Colonic mucosa (tissue), 4 donors: ENCODE measurements at regions not wholly inside any gene's neighbourhood (a gene's known extent, or its start where the extent isn't known, plus 50 kb on each side); places are given as distances from the start of the nearest gene placed in this dataset.
A peak's percentile ranks its signal among the peaks of the same experiment; 100 is the strongest.
"Not testable (repeated sequence)": the region's sequence is repeated elsewhere in the genome, so short reads cannot be mapped to it uniquely, and the experiment has no call there.

Experiments
- DNase-seq: peaks from one replicate; pipeline ENCODE4 v3.0.0-alpha.2; 2020
- H3K27ac ChIP-seq: fragments of 200-600 bp; one replicate; pipeline ENCODE4 v1.8.0; 2021
- H3K27me3 ChIP-seq: fragments of 200-600 bp; one replicate; pipeline ENCODE4 v1.8.0; 2021
- H3K36me3 ChIP-seq: fragments of 200-600 bp; one replicate; pipeline ENCODE4 v1.8.0; 2021
- H3K4me1 ChIP-seq: fragments of 200-600 bp; one replicate; pipeline ENCODE4 v1.8.0; 2021; ENCODE audit warnings: mild to moderate bottlenecking
- H3K4me3 ChIP-seq: fragments of 200-600 bp; one replicate; pipeline ENCODE4 v1.8.0; 2021
- H3K9ac ChIP-seq, 2 donors: one replicate each; pipeline ENCODE4 v1.7.0; 2013; ENCODE audit warnings: control low read depth in 2 of 2, low read depth in 2 of 2, low read length in 2 of 2
- H3K9me3 ChIP-seq: fragments of 200-600 bp; one replicate; pipeline ENCODE4 v1.8.0; 2021
- intact Hi-C: fragments of 100-400 bp; cut with DNase I; formaldehyde crosslinking; loops from one replicate; pipeline ENCODE4 v1.14.1; 2022
- TF ChIP-seq, protein P1 (sequence below): fragments of 200-600 bp; IDR thresholded peaks from one replicate; pipeline ENCODE4 v1.8.0; 2022; ENCODE audit warnings: antibody characterized with exemption, mild to moderate bottlenecking
- donor health status: healthy.
- donor health status: DM: no; HTN: no; CAD: no.
- donor health status: DM: no; HTN: no; CAD: no.

DNA sequence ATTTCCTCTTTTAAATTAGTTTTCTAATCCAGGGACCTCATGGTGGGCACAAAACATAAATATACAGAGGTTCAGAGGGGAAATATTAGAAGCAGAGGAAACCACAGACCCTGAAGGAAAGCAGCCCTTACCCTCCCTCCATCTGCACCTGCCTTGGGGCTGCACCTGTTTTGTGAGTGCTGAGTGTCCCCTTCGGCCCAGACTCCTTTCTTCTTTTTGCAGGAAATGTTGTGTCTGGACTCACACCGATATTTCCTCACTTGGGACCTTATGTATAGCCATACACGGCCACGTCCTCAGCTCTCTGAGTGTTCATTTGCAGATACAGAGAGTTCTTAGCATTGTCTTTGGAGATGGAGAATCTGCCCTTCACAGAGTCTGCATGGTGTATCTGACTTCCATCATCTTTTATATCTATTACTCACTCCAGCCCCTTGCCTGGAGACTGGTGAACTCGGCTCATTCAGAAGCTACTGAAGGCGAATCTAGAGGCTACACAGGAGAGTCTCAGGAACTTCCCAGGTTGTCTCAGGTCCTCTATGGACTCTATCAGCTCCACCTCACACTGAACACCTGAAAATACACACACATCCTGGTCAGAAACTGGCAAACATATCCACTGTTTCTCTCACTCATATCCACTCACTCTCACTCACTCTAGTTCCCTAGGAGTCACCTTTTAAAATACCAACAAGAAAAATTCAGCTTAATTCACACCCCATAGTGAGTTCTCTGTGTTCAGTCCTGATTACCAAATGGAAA is 829.7 kb downstream of the TMEM121 start:
- DNase-seq, H3K9ac ChIP-seq, H3K9me3 ChIP-seq, intact Hi-C loops, H3K27me3 ChIP-seq, H3K4me3 ChIP-seq, H3K27ac ChIP-seq, H3K4me1 ChIP-seq, H3K36me3 ChIP-seq: not testable (repeated sequence)

- H3K9me3 ChIP-seq, DNase-seq, H3K36me3 ChIP-seq, H3K9ac ChIP-seq, H3K4me3 ChIP-seq, H3K27me3 ChIP-seq, intact Hi-C loops, H3K4me1 ChIP-seq, H3K27ac ChIP-seq: not testable (repeated sequence)
These were observed 830.2 kb downstream of the TMEM121 start for GRCh38 chr14:106356643-106356930.

GRCh38 chr14:106359157-106359887 is 832.9 kb downstream of the TMEM121 start:
- H3K9ac ChIP-seq, H3K4me1 ChIP-seq, H3K27me3 ChIP-seq, H3K36me3 ChIP-seq, H3K4me3 ChIP-seq, H3K9me3 ChIP-seq, H3K27ac ChIP-seq, DNase-seq, intact Hi-C loops: not testable (repeated sequence)

GRCh38 chr14:106365371-106365770 is 839.0 kb downstream of the TMEM121 start:
- H3K9me3 ChIP-seq, H3K4me3 ChIP-seq, H3K36me3 ChIP-seq, H3K9ac ChIP-seq, intact Hi-C loops, DNase-seq, H3K27ac ChIP-seq, H3K4me1 ChIP-seq, H3K27me3 ChIP-seq: not testable (repeated sequence)

GRCh38 chr14:106365894-106366293 is 839.5 kb downstream of the TMEM121 start:
- H3K27ac ChIP-seq, DNase-seq, H3K36me3 ChIP-seq, H3K4me1 ChIP-seq, H3K27me3 ChIP-seq, H3K9ac ChIP-seq, H3K4me3 ChIP-seq, intact Hi-C loops, H3K9me3 ChIP-seq: not testable (repeated sequence)

DNA sequence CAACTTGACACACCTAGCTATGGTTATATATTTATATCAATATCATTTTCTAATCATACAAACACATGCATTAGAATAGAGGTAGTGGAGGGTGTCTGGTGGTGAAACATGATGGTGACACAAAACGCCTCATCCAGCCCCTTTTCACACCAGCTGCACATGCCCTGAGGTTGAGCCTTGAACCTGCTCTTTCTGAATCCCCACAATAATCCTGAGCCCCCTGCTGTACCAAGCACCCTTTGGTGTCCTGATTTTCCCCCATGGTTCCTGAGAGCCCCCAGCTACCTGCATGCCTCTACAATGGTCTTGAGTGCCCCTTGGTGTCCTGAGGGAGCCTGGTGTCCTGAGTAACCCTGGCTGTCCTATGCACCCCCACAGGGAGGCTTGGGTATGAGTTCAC is 840.6 kb downstream of the TMEM121 start:
- H3K4me3 ChIP-seq, intact Hi-C loops, DNase-seq, H3K9me3 ChIP-seq, H3K27me3 ChIP-seq, H3K36me3 ChIP-seq, H3K27ac ChIP-seq, H3K4me1 ChIP-seq, H3K9ac ChIP-seq: not testable (repeated sequence)

DNA sequence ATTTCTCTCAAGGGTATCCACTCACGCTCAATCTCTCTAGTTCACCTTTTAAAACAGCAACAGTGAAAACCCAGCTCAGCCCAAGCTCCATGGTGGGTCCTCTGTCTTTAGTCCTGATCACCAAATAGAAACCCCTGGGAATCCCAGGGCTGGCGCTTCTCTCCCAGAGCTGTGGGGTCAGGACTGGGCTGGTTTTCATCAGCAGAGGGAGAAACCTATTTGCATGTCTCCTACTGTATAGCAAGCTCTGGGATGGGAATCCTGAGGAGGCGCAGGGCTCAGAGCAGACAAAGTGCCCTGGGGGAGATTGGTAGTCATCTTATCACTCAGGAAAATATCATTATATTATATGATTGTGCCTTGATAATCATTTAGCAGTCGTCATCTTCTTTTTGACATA is 843.1 kb downstream of the TMEM121 start:
- intact Hi-C loops, H3K4me3 ChIP-seq, H3K9me3 ChIP-seq, H3K27me3 ChIP-seq, DNase-seq, H3K27ac ChIP-seq, H3K9ac ChIP-seq, H3K4me1 ChIP-seq, H3K36me3 ChIP-seq: not testable (repeated sequence)

- TF ChIP-seq, protein P1, sequence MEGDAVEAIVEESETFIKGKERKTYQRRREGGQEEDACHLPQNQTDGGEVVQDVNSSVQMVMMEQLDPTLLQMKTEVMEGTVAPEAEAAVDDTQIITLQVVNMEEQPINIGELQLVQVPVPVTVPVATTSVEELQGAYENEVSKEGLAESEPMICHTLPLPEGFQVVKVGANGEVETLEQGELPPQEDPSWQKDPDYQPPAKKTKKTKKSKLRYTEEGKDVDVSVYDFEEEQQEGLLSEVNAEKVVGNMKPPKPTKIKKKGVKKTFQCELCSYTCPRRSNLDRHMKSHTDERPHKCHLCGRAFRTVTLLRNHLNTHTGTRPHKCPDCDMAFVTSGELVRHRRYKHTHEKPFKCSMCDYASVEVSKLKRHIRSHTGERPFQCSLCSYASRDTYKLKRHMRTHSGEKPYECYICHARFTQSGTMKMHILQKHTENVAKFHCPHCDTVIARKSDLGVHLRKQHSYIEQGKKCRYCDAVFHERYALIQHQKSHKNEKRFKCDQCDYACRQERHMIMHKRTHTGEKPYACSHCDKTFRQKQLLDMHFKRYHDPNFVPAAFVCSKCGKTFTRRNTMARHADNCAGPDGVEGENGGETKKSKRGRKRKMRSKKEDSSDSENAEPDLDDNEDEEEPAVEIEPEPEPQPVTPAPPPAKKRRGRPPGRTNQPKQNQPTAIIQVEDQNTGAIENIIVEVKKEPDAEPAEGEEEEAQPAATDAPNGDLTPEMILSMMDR, result peak; percentile 55
- intact Hi-C loops, result no loop called here
- H3K4me1 ChIP-seq, result no peaks in the 10 kb centered on the region
- DNase-seq, result peak; percentile 57
- no peaks in the 10 kb centered on the region for H3K27me3 ChIP-seq
- no peaks in the 10 kb centered on the region for H3K36me3 ChIP-seq
- H3K9me3 ChIP-seq, result no peaks in the 10 kb centered on the region
- H3K4me3 ChIP-seq, result no peak overlapping the region
- no peak overlapping the region for H3K9ac ChIP-seq
- H3K27ac ChIP-seq, result no peak overlapping the region
These were observed 846.7 kb downstream of the TMEM121 start for GRCh38 chr14:106372870-106373652.

- H3K36me3 ChIP-seq, DNase-seq, intact Hi-C loops, H3K4me3 ChIP-seq, H3K9me3 ChIP-seq, H3K4me1 ChIP-seq, H3K27me3 ChIP-seq, H3K27ac ChIP-seq, H3K9ac ChIP-seq: not testable (repeated sequence)
These were observed 847.3 kb downstream of the TMEM121 start for GRCh38 chr14:106373653-106374110.
